Naive thymus-derived CD4-positive, alpha-beta T cell (primary cell): ENCODE measurements at regions not wholly inside any gene's neighbourhood (a gene's known extent, or its start where the extent isn't known, plus 50 kb on each side); places are given as distances from the start of the nearest gene placed in this dataset.

Source experiments
- ATAC-seq: fragments of 150-1000 bp; cut with Tn5 transposase; 2 replicates; pipeline ENCODE4 v1.10.0; 2021; ENCODE audit warnings: mild to moderate bottlenecking, moderate library complexity
- CTCF ChIA-PET: fragments of 350-600 bp; sonication (Branson Sonifier 250); formaldehyde crosslinking; loops from one replicate; lab custom pipeline; 2021; ENCODE audit warnings: antibody characterized with exemption; lab: Charles Lee
- POLR2A ChIA-PET: fragments of 350-600 bp; sonication (Branson Sonifier 250); formaldehyde crosslinking; loops from one replicate; lab custom pipeline; 2021; ENCODE audit warnings: antibody characterized with exemption, inconsistent platforms; lab: Charles Lee
- DNase-seq, 9 donors: peaks; one replicate each; pipeline versions ENCODE4 v3.0.0 to v3.0.0-alpha.2; 2020 to 2022; ENCODE audit warnings: mixed read lengths in 1 of 9
- H3K27ac ChIP-seq: one replicate; pipeline ENCODE4 v1.7.0; 2013; ENCODE audit warnings: mild to moderate bottlenecking, low read depth, low read length, moderate library complexity
- H3K27me3 ChIP-seq, 2 donors: one replicate each; pipeline ENCODE4 v1.7.0; 2013; ENCODE audit warnings: low read length in 2 of 2, mild to moderate bottlenecking in 2 of 2, moderate library complexity in 2 of 2; ENCODE audit not compliant: control insufficient read depth in 2 of 2, insufficient read depth in 2 of 2
- H3K36me3 ChIP-seq, 3 experiments: 1 replicate in 2 of 3; 2 replicates in 1 of 3; pipeline ENCODE4 v1.7.0; 2013; ENCODE audit warnings: low read length in 3 of 3, mild to moderate bottlenecking in 3 of 3, moderate library complexity in 1 of 3; ENCODE audit not compliant: insufficient read depth in 3 of 3, control insufficient read depth in 2 of 3
- H3K4me1 ChIP-seq, 2 donors: one replicate each; pipeline ENCODE4 v1.7.0; 2013; ENCODE audit warnings: low read length in 2 of 2, mild to moderate bottlenecking in 2 of 2, moderate library complexity in 1 of 2; ENCODE audit not compliant: control insufficient read depth in 2 of 2, insufficient read depth in 2 of 2
- H3K4me3 ChIP-seq: 2 replicates; pipeline ENCODE4 v1.7.0; 2013; ENCODE audit warnings: mild to moderate bottlenecking, low read length
- H3K9me3 ChIP-seq, 3 experiments: 1 replicate in 2 of 3; 2 replicates in 1 of 3; pipeline ENCODE4 v1.7.0; 2013; ENCODE audit warnings: low read length in 3 of 3; ENCODE audit not compliant: control insufficient read depth in 2 of 3
- H3K27ac Mint-ChIP-seq, 9 donors: one replicate each; pipeline ENCODE4 v1.8.0; 2020 to 2022; ENCODE audit warnings: mixed read lengths in 9 of 9, mild to moderate bottlenecking in 8 of 9, moderate library complexity in 5 of 9, inconsistent platforms in 2 of 9
- H3K27me3 Mint-ChIP-seq, 5 donors: one replicate each; pipeline ENCODE4 v1.8.0; 2021 to 2022; ENCODE audit warnings: mixed read lengths in 5 of 5, mild to moderate bottlenecking in 1 of 5
- H3K36me3 Mint-ChIP-seq, 5 donors: one replicate each; pipeline ENCODE4 v1.8.0; 2020 to 2022; ENCODE audit warnings: mixed read lengths in 5 of 5, mild to moderate bottlenecking in 3 of 5, inconsistent platforms in 1 of 5
- H3K4me1 Mint-ChIP-seq, 7 donors: one replicate each; pipeline ENCODE4 v1.8.0; 2020 to 2022; ENCODE audit warnings: mixed read lengths in 7 of 7, mild to moderate bottlenecking in 3 of 7, inconsistent platforms in 1 of 7
- H3K4me3 Mint-ChIP-seq, 10 donors: one replicate each; pipeline ENCODE4 v1.8.0; 2020 to 2022; ENCODE audit warnings: mild to moderate bottlenecking in 10 of 10, mixed read lengths in 10 of 10, moderate library complexity in 6 of 10, inconsistent platforms in 2 of 10
- H3K9me3 Mint-ChIP-seq, 11 donors: one replicate each; pipeline ENCODE4 v1.8.0; 2020 to 2022; ENCODE audit warnings: mixed read lengths in 11 of 11, mild to moderate bottlenecking in 4 of 11, inconsistent platforms in 1 of 11, moderate library complexity in 1 of 11
- intact Hi-C, 2 donors: fragments of 100-400 bp; cut with micrococcal nuclease; formaldehyde crosslinking; loops; one replicate each; pipeline ENCODE4 v1.15.1; 2023

DNA sequence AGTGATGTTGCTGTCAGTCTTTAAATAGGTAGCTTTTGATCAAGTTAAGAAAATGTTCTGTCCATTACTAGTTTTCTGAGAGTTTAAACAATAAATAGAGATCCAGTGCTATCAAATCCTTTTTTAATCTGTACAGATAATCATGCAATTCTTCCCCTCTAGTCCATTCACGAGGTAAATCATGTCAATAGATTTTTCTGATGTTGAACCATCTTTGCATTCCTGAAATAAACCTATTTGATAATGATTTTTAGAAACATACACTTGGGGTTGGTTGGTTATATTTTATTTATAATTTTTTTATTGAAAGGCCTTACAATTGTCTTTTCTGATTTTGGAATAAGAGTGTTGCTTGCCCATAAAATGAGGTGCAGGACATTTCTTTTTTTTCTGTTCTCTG, 95.0 kb downstream of the FAM53A start:
- H3K4me3 Mint-ChIP-seq: no peak overlapping the region

DNA sequence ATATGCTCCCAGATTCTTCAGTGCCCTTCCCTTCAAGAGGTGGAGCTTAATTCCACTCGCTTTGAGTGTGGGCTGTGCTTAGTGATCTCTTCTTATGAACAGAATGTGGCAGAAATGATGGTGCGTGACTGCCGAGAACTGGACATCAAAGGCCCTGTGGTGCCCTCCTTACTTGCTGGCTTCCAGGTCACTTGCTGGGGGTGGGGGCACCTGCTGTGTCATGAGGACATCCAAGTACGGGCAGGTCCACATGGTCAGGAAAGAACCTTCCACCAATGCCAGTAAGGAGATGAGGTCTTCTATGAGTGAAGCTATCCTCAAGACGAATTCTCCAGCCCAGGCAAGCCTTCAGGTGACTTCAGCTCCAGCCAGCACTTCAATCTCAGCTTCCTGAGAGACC, 95.8 kb downstream of the FAM53A start:
- POLR2A ChIA-PET: interaction anchor here (1.2 to 1.4 kb wide), 2 partner anchors 8 to 17 kb away, joined by 3 to 4 read pairs; no protein-coding TSS in a partner anchor
- DNase-seq (no peak), ATAC-seq (no peak)
- peaks cover 0 to 9% (median 4%) of the 10 kb centered on the region in 5 donors for H3K36me3 Mint-ChIP-seq
- H3K27ac Mint-ChIP-seq: no peak overlapping the region
- no peaks in the 10 kb centered on the region for H3K36me3 ChIP-seq
- H3K4me1 ChIP-seq: no peaks in the 10 kb centered on the region
- H3K4me3 ChIP-seq: no peak overlapping the region
- H3K9me3 Mint-ChIP-seq: peaks cover 0 to 41% (median 17%) of the 10 kb centered on the region in 11 donors
- H3K4me1 Mint-ChIP-seq: peaks cover 0 to 5% (median 0%) of the 10 kb centered on the region in 7 donors
- no peak overlapping the region for H3K4me3 Mint-ChIP-seq
- H3K27me3 ChIP-seq: no peaks in the 10 kb centered on the region
- CTCF ChIA-PET: no interaction called here
- H3K9me3 ChIP-seq: peaks cover 0 to 22% (median 0%) of the 10 kb centered on the region in 3 experiments
- H3K27ac ChIP-seq: no peak overlapping the region
- peaks cover 0 to 17% (median 0%) of the 10 kb centered on the region in 5 donors for H3K27me3 Mint-ChIP-seq
- intact Hi-C loops: no loop called here

More for the DNA sequence above, 95.0 kb downstream of the FAM53A start:
- Histone ChIP-seq H3K9me3 (peaks cover 0 to 22% (median 0%) of the 10 kb centered on the region in 3 experiments), H3K27me3 (no peaks in the 10 kb centered on the region), H3K36me3 (no peaks in the 10 kb centered on the region), H3K4me1 (no peaks in the 10 kb centered on the region), H3K27ac (no peak overlapping the region), H3K4me3 (no peak overlapping the region)
- ATAC-seq (no peak), DNase-seq (no peak)
- intact Hi-C loops: no loop called here
- Mint-ChIP-seq H3K36me3 (peaks cover 0 to 9% (median 4%) of the 10 kb centered on the region in 5 donors), H3K27ac (no peak overlapping the region), H3K27me3 (peaks cover 0 to 17% (median 0%) of the 10 kb centered on the region in 5 donors), H3K9me3 (peaks cover 0 to 41% (median 17%) of the 10 kb centered on the region in 11 donors), H3K4me1 (no peaks in the 10 kb centered on the region)
- ChIA-PET CTCF (no interaction called here), POLR2A (interaction anchor here (1.2 to 1.4 kb wide), 2 partner anchors 9 to 16 kb away, joined by 3 to 4 read pairs; no protein-coding TSS in a partner anchor)

DNA sequence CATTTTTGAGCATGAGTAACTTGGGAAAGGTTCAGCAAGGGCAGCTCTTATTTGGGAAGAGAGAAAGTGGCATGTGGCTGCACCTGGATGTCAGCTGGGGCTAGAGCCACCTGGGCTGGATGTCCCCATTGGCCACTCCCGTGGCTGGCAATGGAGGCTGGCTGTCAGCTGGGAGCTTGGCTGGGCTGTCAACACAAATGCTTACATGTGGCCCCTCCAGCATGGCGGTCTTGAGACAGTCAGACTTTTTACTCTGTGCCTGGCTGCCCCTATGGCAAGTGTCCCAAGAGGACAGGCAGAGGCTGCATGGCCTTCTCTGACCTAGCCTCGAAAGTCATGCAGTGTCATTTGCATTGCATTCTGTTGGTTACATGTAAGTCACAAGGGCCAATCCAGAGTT, 99.6 kb downstream of the FAM53A start:
- Histone ChIP-seq H3K4me1 (no peaks in the 10 kb centered on the region), H3K36me3 (peaks cover 0 to 1% (median 0%) of the 10 kb centered on the region in 3 experiments), H3K27me3 (no peaks in the 10 kb centered on the region), H3K4me3 (no peak overlapping the region), H3K9me3 (peaks cover 0 to 5% (median 0%) of the 10 kb centered on the region in 3 experiments), H3K27ac (no peak overlapping the region)
- ATAC-seq (no peak), DNase-seq (no peak)
- Mint-ChIP-seq H3K27me3 (peaks cover 0 to 11% (median 0%) of the 10 kb centered on the region in 5 donors), H3K4me3 (no peak overlapping the region), H3K36me3 (no peaks in the 10 kb centered on the region), H3K27ac (no peak overlapping the region), H3K4me1 (peaks cover 0 to 14% (median 5%) of the 10 kb centered on the region in 7 donors), H3K9me3 (peaks cover 0 to 23% (median 8%) of the 10 kb centered on the region in 11 donors)
- CTCF ChIA-PET: no interaction called here
- POLR2A ChIA-PET: no interaction called here
- intact Hi-C loops: no loop called here

DNA sequence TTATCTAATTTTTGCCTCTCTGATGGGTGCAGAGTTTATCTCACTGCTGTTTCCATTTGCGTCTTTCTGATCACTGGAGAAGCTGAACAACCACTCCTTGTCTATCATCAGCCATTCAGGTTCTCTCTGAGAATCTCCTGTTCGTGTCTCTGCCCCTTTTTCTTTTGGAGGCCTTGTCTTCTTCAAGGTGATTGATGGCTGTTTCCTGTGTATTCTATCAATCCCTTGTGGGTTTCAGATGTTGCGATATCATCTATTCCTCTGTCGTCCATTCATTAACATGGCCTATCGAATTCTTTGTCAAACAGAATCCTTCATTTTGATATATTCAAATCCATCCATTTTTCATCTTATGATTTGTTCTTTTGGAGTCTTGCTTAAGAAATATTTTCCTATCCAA, 100.3 kb downstream of the FAM53A start:
- H3K4me3 ChIP-seq: no peak overlapping the region
- Mint-ChIP-seq H3K27ac (peak overlapping the region in 6 of 9 donors; percentile 3 to 81 (median 53)), H3K4me1 (peaks cover 0 to 14% (median 5%) of the 10 kb centered on the region in 7 donors), H3K27me3 (peaks cover 0 to 8% (median 0%) of the 10 kb centered on the region in 5 donors), H3K4me3 (no peak overlapping the region), H3K36me3 (no peaks in the 10 kb centered on the region), H3K9me3 (peaks cover 0 to 16% (median 7%) of the 10 kb centered on the region in 11 donors)
- peaks cover 0 to 4% (median 0%) of the 10 kb centered on the region in 3 experiments for H3K36me3 ChIP-seq
- DNase-seq (no peak), ATAC-seq (no peak)
- intact Hi-C loops: no loop called here
- H3K27ac ChIP-seq: no peak overlapping the region
- ChIA-PET CTCF (no interaction called here), POLR2A (no interaction called here)
- no peaks in the 10 kb centered on the region for H3K27me3 ChIP-seq
- H3K9me3 ChIP-seq: peaks cover 0 to 5% (median 0%) of the 10 kb centered on the region in 3 experiments
- H3K4me1 ChIP-seq: no peaks in the 10 kb centered on the region

DNA sequence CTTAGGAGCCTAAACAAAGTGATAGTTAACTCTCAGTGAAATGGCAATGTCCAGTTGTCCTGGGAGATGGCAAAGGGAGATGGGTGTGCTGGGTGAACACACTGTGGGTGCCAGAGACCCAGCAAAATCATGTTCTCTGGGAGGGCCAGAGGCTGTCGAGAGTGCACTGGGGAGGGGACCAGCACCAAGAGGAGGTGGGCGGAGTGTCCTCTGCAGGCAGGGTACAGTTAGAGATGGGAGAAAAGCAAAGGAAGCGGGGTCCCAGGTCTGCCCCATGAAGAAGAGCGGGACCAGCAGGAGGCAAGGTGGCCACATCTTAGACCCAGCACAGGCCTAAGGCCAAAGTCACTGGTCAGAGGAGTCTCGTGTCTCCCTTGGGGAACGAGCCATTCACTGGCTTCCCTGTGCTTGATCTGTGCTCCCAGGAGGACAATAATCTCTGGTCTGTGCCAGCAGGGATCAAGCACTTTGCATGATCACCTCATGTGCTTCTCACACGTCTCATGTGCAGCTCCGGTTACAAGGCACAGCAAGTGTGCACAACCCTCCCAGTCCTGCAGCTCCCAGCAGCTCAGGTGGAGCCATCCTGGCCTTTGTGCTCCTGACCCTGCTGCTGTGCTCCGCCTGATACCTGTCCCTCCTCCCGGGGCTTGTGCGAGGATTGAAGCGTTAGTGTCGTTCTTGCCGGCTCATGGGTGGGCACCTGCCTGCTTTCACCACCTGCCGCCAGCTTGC, 100.9 kb downstream of the FAM53A start:
- H3K4me3 ChIP-seq: no peak overlapping the region
- peaks cover 0 to 2% (median 0%) of the 10 kb centered on the region in 5 donors for H3K27me3 Mint-ChIP-seq
- DNase-seq (no peak), ATAC-seq (no peak)
- H3K4me1 ChIP-seq: peaks cover 0 to 3% of the 10 kb centered on the region in 2 donors
- no peak overlapping the region for H3K27ac ChIP-seq
- ChIA-PET CTCF (interaction anchor here (0.9 kb wide), 1 partner anchor 10 kb away, joined by 3 read pairs; no protein-coding TSS in a partner anchor), POLR2A (no interaction called here)
- H3K9me3 Mint-ChIP-seq: peaks cover 0 to 10% (median 3%) of the 10 kb centered on the region in 11 donors
- H3K9me3 ChIP-seq: peaks cover 0 to under 1% (median 0%) of the 10 kb centered on the region in 3 experiments
- H3K36me3 Mint-ChIP-seq: no peaks in the 10 kb centered on the region
- peak overlapping the region in 7 of 9 donors; percentile 15 to 81 (median 43) for H3K27ac Mint-ChIP-seq
- H3K4me3 Mint-ChIP-seq: peak overlapping the region in 1 of 10 donors; percentile 2
- H3K36me3 ChIP-seq: peaks cover 0 to 4% (median 0%) of the 10 kb centered on the region in 3 experiments
- H3K27me3 ChIP-seq: no peaks in the 10 kb centered on the region
- peaks cover 0 to 14% (median 5%) of the 10 kb centered on the region in 7 donors for H3K4me1 Mint-ChIP-seq
- intact Hi-C loops: no loop called here

DNA sequence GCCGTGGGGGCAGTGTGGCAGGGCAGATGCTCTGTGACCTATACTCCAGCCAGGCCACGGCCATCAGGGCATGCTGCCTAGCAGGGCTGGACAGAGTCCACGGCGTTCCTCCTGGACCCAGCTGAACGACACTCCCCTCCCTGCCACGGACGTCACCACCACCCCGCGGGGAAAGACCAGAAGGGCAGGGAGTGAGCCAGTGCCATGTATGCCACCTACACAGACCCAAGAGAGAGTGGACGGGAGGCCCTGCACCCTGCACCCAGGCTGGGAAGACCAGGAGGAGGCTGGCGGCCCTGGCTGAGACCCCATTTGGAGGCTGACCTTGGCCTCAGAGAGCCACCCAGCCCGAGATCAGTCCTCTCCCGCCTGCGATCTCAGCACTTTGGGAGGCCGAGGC, 101.9 kb downstream of the FAM53A start:
- H3K27ac Mint-ChIP-seq: peak overlapping the region in 5 of 9 donors; percentile 39 to 72 (median 46)

More for the DNA sequence above, 101.9 kb downstream of the FAM53A start:
- ATAC-seq (no peak), DNase-seq (no peak)
- Mint-ChIP-seq H3K4me1 (peaks cover 0 to 14% (median 5%) of the 10 kb centered on the region in 7 donors), H3K36me3 (no peaks in the 10 kb centered on the region), H3K4me3 (no peak overlapping the region), H3K27me3 (peaks cover 0 to 2% (median 0%) of the 10 kb centered on the region in 5 donors), H3K9me3 (peaks cover 0 to 5% (median 0%) of the 10 kb centered on the region in 11 donors)
- ChIA-PET CTCF (interaction anchor here (0.9 to 1.0 kb wide), 3 partner anchors 9 to 23 kb away, joined by 3 to 5 read pairs (median 3); no protein-coding TSS in a partner anchor), POLR2A (no interaction called here)
- no peaks in the 10 kb centered on the region for H3K9me3 ChIP-seq
- H3K36me3 ChIP-seq: peaks cover 0 to 4% (median 0%) of the 10 kb centered on the region in 3 experiments
- no peaks in the 10 kb centered on the region for H3K27me3 ChIP-seq
- no peak overlapping the region for H3K27ac ChIP-seq
- intact Hi-C loops: no loop called here
- H3K4me1 ChIP-seq: peaks cover 0 to 5% of the 10 kb centered on the region in 2 donors
- H3K4me3 ChIP-seq: no peak overlapping the region
